ENCODE measurements at regions not wholly inside any gene's neighbourhood (a gene's known extent, or its start where the extent isn't known, plus 50 kb on each side); places are given as distances from the start of the nearest gene placed in this dataset.

DNA sequence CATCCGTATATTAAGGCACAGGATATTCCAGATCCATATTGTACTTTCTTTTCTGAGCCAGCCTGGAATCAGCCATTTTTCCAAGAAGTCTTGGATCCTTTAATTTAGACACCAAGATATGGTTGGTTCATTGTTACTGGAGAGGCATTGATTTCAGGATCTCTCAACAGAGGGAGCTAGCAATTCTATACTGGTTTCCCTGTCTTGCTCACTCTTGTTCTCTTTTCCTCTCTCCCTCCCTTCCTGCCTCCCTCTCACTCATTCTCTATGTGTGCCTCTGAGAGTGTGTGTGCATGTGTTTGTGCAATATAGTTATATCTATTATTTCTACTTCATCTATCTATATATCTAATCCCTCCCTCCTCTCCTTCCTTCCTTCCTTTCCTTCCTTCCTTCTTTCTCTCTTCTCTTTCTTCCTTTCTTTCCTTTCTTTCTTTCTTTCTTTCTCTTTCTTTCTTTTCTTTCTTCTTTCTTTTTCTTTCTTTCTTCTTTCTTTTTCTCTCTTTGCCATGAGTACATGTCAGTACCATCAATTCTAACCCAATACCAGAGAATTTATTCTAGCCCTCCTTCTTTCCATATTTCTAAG, 299.1 kb downstream of the EPHA7 start:
- Mint-ChIP-seq H3K36me3 (no peaks in the 10 kb centered on the region), H3K4me1 (no peaks in the 10 kb centered on the region), H3K4me3 (no peak overlapping the region), H3K27ac (no peak overlapping the region), H3K9me3 (peaks cover 0 to 16% (median 6%) of the 10 kb centered on the region in 9 donors), H3K27me3 (no peaks in the 10 kb centered on the region)
- DNase-seq: no peak
- POLR2A ChIA-PET: no interaction called here
- no peak for ATAC-seq

- Mint-ChIP-seq H3K4me1 (no peaks in the 10 kb centered on the region), H3K27ac (no peak overlapping the region), H3K9me3 (peaks cover 0 to 23% (median 5%) of the 10 kb centered on the region in 9 donors), H3K36me3 (no peaks in the 10 kb centered on the region), H3K27me3 (no peaks in the 10 kb centered on the region), H3K4me3 (no peak overlapping the region)
- POLR2A ChIA-PET: no interaction called here
- ATAC-seq: no peak
- no peak for DNase-seq
Measured at GRCh38 chr6:93105907-93106306, 313.5 kb downstream of the EPHA7 start.

DNA sequence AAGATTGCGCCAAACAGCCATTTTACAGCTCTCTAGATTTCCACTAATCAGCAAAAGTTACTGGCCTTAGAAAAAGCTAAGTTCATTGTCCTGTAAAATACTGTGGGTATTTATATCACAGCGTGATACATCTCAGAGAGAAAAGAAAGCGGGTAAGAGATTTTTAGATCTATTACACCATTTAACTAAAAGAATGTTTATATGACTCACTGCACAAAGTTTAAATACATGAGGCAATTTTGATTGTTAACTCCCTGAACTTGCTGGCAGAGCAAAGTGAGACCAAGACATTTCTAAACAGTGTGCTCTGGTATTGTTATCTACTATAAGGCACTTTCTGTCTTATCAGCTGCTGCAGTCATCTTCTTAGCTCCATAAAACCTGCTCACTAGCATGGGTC, 314.3 kb downstream of the EPHA7 start:
- Mint-ChIP-seq H3K27ac (no peak overlapping the region), H3K4me1 (no peaks in the 10 kb centered on the region), H3K4me3 (no peak overlapping the region), H3K36me3 (no peaks in the 10 kb centered on the region), H3K27me3 (no peaks in the 10 kb centered on the region), H3K9me3 (peaks cover 0 to 32% (median 7%) of the 10 kb centered on the region in 9 donors)
- ATAC-seq (no peak), DNase-seq (no peak)
- POLR2A ChIA-PET: no interaction called here

DNA sequence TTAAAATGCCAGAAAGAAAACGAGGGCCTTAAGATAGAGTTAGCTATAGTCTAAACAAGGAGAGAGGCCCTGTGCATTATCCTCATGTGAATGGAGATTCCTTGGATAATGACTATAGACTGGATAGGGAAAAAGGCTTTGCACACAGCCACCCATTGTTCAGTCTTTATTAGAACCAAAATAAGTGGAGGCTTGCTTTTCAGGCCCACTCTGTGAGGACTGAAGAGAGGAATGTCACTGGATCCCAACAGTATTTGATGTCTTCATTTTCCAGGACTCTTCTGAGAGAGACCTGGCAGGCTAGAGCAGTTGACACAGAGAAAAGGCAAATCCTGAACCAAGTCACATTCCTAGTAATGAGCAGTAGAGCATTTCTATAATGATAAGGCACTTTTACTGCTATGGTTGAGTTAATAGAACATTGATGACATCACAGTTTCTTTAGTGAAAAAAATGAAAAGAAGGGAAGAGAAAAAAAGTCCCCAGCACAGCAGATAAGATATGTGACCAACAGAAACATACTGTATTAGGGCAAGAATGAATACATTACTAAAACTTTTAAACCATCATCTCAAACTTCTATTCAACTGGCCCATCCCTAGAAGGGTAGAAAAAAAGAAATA, 315.1 kb downstream of the EPHA7 start:
- no peak for DNase-seq
- POLR2A ChIA-PET: no interaction called here
- no peaks in the 10 kb centered on the region for H3K4me1 Mint-ChIP-seq
- no peak overlapping the region for H3K4me3 Mint-ChIP-seq
- peaks cover 0 to 32% (median 7%) of the 10 kb centered on the region in 9 donors for H3K9me3 Mint-ChIP-seq
- no peaks in the 10 kb centered on the region for H3K27me3 Mint-ChIP-seq
- H3K36me3 Mint-ChIP-seq: no peaks in the 10 kb centered on the region
- ATAC-seq: no peak
- H3K27ac Mint-ChIP-seq: no peak overlapping the region

DNA sequence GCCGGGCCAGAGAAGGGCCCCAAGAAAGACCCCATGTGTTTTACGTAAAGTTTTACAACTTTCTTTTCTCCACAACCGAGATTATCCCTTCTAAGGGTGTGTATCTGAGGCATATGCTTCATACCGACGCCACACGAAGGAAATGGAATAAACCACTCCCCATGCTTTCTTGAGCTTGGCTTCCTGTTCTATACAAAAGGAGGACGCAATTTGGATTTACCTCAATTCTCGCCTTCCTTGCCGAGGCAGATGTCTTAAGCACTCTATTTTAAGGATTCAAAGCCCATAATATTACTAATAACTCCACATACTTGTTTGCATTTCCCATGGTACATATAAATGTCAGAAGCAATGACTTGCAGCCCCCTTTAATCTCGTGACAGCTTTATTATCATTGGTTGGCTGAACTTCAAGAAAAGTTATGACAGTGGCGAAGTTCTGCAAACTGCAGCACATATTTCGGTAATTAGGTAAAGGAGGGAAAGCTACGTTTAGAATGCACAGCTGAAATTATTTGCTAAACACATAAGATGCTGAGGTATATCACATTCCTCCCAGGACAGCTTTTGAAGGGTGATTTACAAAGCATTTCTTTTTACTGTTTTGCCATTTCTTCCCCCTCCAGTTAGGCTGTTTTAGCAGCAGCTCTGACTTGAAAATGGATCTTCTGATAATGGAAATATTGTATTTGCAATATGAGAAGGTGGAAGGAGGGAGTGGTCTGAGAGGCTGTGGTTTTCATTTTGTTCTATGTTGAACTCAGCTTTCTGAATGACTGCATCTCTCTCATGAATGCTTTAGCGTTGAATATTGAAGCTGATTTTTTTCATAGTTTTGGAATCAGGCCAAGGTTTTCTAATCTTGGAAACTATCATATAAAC, 330.5 kb downstream of the EPHA7 start:
- H3K36me3 Mint-ChIP-seq: no peaks in the 10 kb centered on the region
- no peak for ATAC-seq
- POLR2A ChIA-PET: no interaction called here
- H3K27me3 Mint-ChIP-seq: no peaks in the 10 kb centered on the region
- no peak overlapping the region for H3K27ac Mint-ChIP-seq
- H3K4me3 Mint-ChIP-seq: no peak overlapping the region
- H3K9me3 Mint-ChIP-seq: peaks cover 0 to 7% (median 3%) of the 10 kb centered on the region in 9 donors
- H3K4me1 Mint-ChIP-seq: no peaks in the 10 kb centered on the region
- no peak for DNase-seq

- no peak for DNase-seq
- Mint-ChIP-seq H3K4me1 (no peaks in the 10 kb centered on the region), H3K27me3 (no peaks in the 10 kb centered on the region), H3K36me3 (no peaks in the 10 kb centered on the region), H3K27ac (no peak overlapping the region), H3K9me3 (peaks cover 0 to 9% (median 2%) of the 10 kb centered on the region in 9 donors), H3K4me3 (no peak overlapping the region)
- POLR2A ChIA-PET: no interaction called here
- no peak for ATAC-seq
Measured at GRCh38 chr6:93087606-93088005, 331.8 kb downstream of the EPHA7 start.

DNA sequence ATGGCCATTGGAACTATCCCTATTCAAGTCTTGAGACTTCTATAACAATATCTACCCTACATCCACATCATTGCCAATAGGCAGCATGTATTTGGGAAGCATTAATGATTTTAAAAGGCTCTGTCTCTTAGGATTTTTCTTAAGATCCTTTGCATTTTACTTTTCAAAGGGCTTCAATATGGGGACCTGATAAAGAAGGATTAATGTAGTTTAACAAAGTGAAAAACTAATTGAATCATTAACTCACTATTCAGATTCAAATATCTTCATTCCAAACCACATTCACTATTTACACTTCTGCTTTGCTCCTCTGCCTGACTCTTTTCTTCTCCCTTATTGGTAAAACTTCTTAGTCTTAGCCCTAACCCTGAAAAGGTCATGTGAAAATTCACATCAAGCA, 333.0 kb downstream of the EPHA7 start:
- no peaks in the 10 kb centered on the region for H3K4me1 Mint-ChIP-seq
- no peak overlapping the region for H3K4me3 Mint-ChIP-seq
- DNase-seq (no peak), ATAC-seq (no peak)
- no peaks in the 10 kb centered on the region for H3K27me3 Mint-ChIP-seq
- H3K27ac Mint-ChIP-seq: no peak overlapping the region
- peaks cover 0 to 9% (median 2%) of the 10 kb centered on the region in 9 donors for H3K9me3 Mint-ChIP-seq
- POLR2A ChIA-PET: no interaction called here
- H3K36me3 Mint-ChIP-seq: no peaks in the 10 kb centered on the region

DNA sequence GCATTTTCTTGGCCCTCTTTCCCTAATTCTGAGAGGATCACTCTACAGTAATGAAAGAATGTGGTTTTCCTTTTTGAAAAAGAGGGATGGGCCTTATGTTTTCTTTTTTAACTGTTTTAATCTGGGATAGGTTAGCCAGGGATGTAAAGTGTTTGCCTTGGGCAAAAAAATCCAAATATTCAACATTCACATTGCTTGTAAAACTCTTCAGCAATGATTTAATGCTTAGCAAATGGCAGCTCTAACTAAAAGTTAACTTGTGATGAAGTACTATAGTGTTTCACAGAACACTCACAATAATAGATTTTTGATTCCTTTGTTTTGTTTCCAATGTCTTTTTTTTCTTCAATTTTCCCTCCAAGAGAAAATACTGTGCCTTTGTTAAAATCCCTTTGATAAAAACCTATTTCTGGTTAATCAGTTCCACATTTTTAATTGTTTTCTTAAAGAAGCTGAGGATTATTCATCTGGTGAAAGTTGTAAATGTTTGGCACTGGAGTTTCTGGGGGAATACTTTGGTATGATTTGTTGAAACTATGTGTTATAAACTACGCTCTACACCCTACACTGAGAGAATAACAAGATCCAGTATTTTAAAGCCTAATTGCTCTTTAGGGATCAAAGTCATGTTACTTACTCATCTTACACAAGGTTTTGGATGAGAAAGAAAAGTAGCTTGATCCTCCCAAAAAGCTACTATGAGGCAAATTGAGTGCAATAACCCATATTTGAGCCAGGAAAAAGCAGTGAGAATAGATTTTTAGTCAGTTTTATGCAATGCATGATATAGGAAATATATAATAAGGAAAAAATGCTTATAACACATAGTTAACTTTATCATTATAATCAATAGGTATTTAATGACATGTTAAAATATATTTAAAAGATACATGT, 335.8 kb downstream of the EPHA7 start:
- no peak for ATAC-seq
- peaks cover 0 to 9% (median 0%) of the 10 kb centered on the region in 9 donors for H3K9me3 Mint-ChIP-seq
- no peak overlapping the region for H3K4me3 Mint-ChIP-seq
- POLR2A ChIA-PET: no interaction called here
- no peak overlapping the region for H3K27ac Mint-ChIP-seq
- DNase-seq: no peak
- H3K36me3 Mint-ChIP-seq: no peaks in the 10 kb centered on the region
- no peaks in the 10 kb centered on the region for H3K4me1 Mint-ChIP-seq
- H3K27me3 Mint-ChIP-seq: no peaks in the 10 kb centered on the region

DNA sequence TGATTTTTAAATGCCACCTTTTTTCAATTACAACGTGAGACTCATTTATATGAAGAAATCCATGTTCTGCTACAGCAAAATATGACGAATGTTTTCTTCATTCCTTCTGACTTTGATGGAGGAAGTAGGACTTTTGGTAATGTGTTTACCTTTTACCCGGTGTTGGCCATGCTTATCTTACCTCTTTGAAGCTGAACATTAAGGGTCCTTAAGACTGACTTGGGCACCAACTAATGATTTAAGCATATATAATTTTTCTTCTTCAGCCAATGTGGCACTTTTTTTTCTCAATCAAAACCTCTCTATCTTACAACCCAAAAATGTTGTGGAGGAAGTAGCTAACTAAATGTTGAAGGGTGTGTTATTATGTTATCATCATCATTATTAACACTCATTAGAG, 337.5 kb downstream of the EPHA7 start:
- Mint-ChIP-seq H3K4me3 (no peak overlapping the region), H3K9me3 (peaks cover 0 to 9% (median 0%) of the 10 kb centered on the region in 9 donors), H3K4me1 (no peaks in the 10 kb centered on the region), H3K27me3 (no peaks in the 10 kb centered on the region), H3K36me3 (no peaks in the 10 kb centered on the region), H3K27ac (no peak overlapping the region)
- DNase-seq (no peak), ATAC-seq (no peak)
- POLR2A ChIA-PET: no interaction called here

DNA sequence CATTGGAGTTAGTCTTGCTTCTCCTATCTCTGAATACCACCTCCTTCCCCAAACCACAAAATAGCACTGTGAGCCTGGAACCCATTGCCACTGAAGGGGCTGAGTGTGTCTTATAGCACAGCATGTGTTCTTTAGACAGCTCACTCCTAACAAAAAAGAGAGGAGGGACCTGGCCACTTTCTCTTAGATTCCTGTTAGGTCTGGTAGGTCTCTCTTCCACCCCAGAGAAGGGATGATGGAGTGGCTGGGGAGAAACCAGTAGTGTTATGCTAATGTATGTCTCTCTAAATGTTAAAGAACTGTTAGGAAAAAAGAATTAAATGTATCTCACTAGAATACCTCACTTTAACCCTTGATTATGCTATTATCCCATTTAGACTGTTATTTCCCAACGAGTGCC, 340.3 kb downstream of the EPHA7 start:
- H3K36me3 Mint-ChIP-seq: no peaks in the 10 kb centered on the region
- no peaks in the 10 kb centered on the region for H3K27me3 Mint-ChIP-seq
- no peaks in the 10 kb centered on the region for H3K4me1 Mint-ChIP-seq
- no peak overlapping the region for H3K4me3 Mint-ChIP-seq
- H3K9me3 Mint-ChIP-seq: peaks cover 0 to 17% (median 0%) of the 10 kb centered on the region in 9 donors
- ATAC-seq (no peak), DNase-seq (no peak)
- POLR2A ChIA-PET: no interaction called here
- no peak overlapping the region for H3K27ac Mint-ChIP-seq

GRCh38 chr6:93073811-93074210, 345.5 kb downstream of the EPHA7 start:
- H3K36me3 Mint-ChIP-seq: no peaks in the 10 kb centered on the region
- H3K27ac Mint-ChIP-seq: no peak overlapping the region
- no peaks in the 10 kb centered on the region for H3K4me1 Mint-ChIP-seq
- H3K9me3 Mint-ChIP-seq: peaks cover 0 to 14% (median 9%) of the 10 kb centered on the region in 9 donors
- H3K27me3 Mint-ChIP-seq: no peaks in the 10 kb centered on the region
- ATAC-seq: no peak
- no peak for DNase-seq
- POLR2A ChIA-PET: no interaction called here
- no peak overlapping the region for H3K4me3 Mint-ChIP-seq

- no peak overlapping the region for H3K27ac Mint-ChIP-seq
- peaks cover 0 to 21% (median 8%) of the 10 kb centered on the region in 9 donors for H3K9me3 Mint-ChIP-seq
- ATAC-seq (no peak), DNase-seq (no peak)
- H3K27me3 Mint-ChIP-seq: no peaks in the 10 kb centered on the region
- no peaks in the 10 kb centered on the region for H3K4me1 Mint-ChIP-seq
- H3K4me3 Mint-ChIP-seq: no peak overlapping the region
- POLR2A ChIA-PET: no interaction called here
- H3K36me3 Mint-ChIP-seq: no peaks in the 10 kb centered on the region
Measured at GRCh38 chr6:93069856-93070255, 349.5 kb downstream of the EPHA7 start.

DNA sequence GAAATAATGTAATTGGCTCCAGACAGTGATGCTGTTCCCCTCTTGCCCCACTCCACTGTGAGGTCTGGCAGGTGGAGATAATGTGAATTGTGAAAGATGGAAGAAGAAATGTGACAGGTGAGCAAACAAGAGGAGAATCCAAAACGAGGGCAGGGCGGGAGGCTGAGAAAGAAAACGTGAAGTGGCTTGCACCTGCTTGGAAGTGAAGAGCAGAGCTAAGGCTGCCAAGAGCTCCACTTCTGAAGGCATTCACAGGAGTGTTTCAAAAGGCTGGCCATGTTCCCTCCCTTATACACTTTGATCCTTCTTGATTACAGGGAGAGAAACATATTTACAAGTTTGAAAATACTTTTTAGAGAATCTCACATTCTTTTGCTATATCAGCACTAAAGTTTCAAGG, 359.4 kb downstream of the EPHA7 start:
- Mint-ChIP-seq H3K4me3 (no peak overlapping the region), H3K36me3 (no peaks in the 10 kb centered on the region), H3K9me3 (peaks cover 0 to 20% (median 5%) of the 10 kb centered on the region in 9 donors), H3K27ac (no peak overlapping the region), H3K27me3 (no peaks in the 10 kb centered on the region), H3K4me1 (no peaks in the 10 kb centered on the region)
- ATAC-seq (no peak), DNase-seq (no peak)
- POLR2A ChIA-PET: no interaction called here

Data from naive thymus-derived CD8-positive, alpha-beta T cell (primary cell).